GM12892 (cell line): ENCODE measurements at regions not wholly inside any gene's neighbourhood (a gene's known extent, or its start where the extent isn't known, plus 50 kb on each side); places are given as distances from the start of the nearest gene placed in this dataset.

Experiments
- POLR2A ChIP-seq: IDR thresholded peaks from 2 replicates; pipeline ENCODE4 v1.6.1; 2011; ENCODE audit warnings: low read depth, low read length, control low read depth
- POLR2AphosphoS5 ChIP-seq: IDR thresholded peaks from 2 replicates; pipeline ENCODE4 v1.6.1; 2011; ENCODE audit warnings: low read depth, low read length, control low read depth

GRCh38 chr2:176525086-176525485 lies 255.8 kb downstream of the MTX2 start:
- TF ChIP-seq POLR2A, result no peak
- no peak for TF ChIP-seq POLR2AphosphoS5
